BJ (cell line): ENCODE measurements at regions not wholly inside any gene's neighbourhood (a gene's known extent, or its start where the extent isn't known, plus 50 kb on each side); places are given as distances from the start of the nearest gene placed in this dataset.
A peak's percentile ranks its signal among the peaks of the same experiment; 100 is the strongest.

Experiments used
- CTCF ChIA-PET: fragments of 350-600 bp; formaldehyde crosslinking; extraction: SDS; loops from one replicate; lab custom pipeline; 2021; ENCODE audit warnings: antibody characterized with exemption, inconsistent platforms; lab: Yijun Ruan, JAX
- POLR2A ChIA-PET: fragments of 300-600 bp; sonication (Branson Sonifier 250); formaldehyde crosslinking; extraction: SDS; loops from one replicate; lab custom pipeline; 2021; ENCODE audit warnings: antibody characterized with exemption; lab: Charles Lee
- DNase-seq: peaks from one replicate; pipeline ENCODE4 v3.0.0-alpha.2; 2011; ENCODE audit warnings: low read depth
- H3K27me3 ChIP-seq: 2 replicates; pipeline ENCODE4 v1.6.0; 2011; ENCODE audit warnings: low read length; ENCODE audit not compliant: control insufficient read depth, insufficient read depth
- H3K36me3 ChIP-seq: 2 replicates; pipeline ENCODE4 v1.5.1; 2011; ENCODE audit warnings: low read length; ENCODE audit not compliant: control insufficient read depth, insufficient read depth
- H3K4me3 ChIP-seq: 2 replicates; pipeline ENCODE4 v1.5.1; 2011; ENCODE audit warnings: low read depth, mild to moderate bottlenecking, control low read depth, low read length
- CTCF ChIP-seq: IDR thresholded peaks from 2 replicates; pipeline ENCODE4 v1.5.1; 2011; ENCODE audit warnings: low read depth, mild to moderate bottlenecking, control low read depth, inconsistent platforms, low read length, moderate library complexity; ENCODE audit not compliant: insufficient read depth

- no peak for TF ChIP-seq CTCF
- no peaks in the 10 kb centered on the region for H3K36me3 ChIP-seq
- DNase-seq, result no peak
- no peak overlapping the region for H3K4me3 ChIP-seq
- POLR2A ChIA-PET, result no interaction called here
- CTCF ChIA-PET, result interaction anchor here (0.8 to 1.0 kb wide), 2 partner anchors 10 to 11 kb away, joined by 3 to 4 read pairs; no protein-coding TSS in a partner anchor
- H3K27me3 ChIP-seq, result no peaks in the 10 kb centered on the region
These were observed 84.7 kb downstream of the MRPL46 start for GRCh38 chr15:88382482-88382983.

GRCh38 chr15:88378188-88378637 lies 89.0 kb downstream of the MRPL46 start:
- ChIA-PET CTCF (interaction anchor here (0.6 kb wide), 1 partner anchor 384 kb away, joined by 3 read pairs; no protein-coding TSS in a partner anchor), POLR2A (interaction anchor here (0.6 kb wide), 2 partner anchors 26 to 89 kb away, joined by 3 read pairs; partner anchors contain the start of genes MRPL46 and MRPS11)
- Histone ChIP-seq H3K4me3 (no peak overlapping the region), H3K27me3 (no peaks in the 10 kb centered on the region), H3K36me3 (no peaks in the 10 kb centered on the region)
- DNase-seq, result peak; percentile 4
- no peak for TF ChIP-seq CTCF

- Histone ChIP-seq H3K36me3 (no peaks in the 10 kb centered on the region), H3K4me3 (no peak overlapping the region), H3K27me3 (no peaks in the 10 kb centered on the region)
- DNase-seq, result no peak
- ChIA-PET CTCF (no interaction called here), POLR2A (no interaction called here)
- TF ChIP-seq CTCF, result no peak
These were observed 89.7 kb downstream of the MRPL46 start for GRCh38 chr15:88377509-88377908.

GRCh38 chr15:88376574-88377174 lies 90.5 kb downstream of the MRPL46 start:
- H3K36me3 ChIP-seq, result no peaks in the 10 kb centered on the region
- H3K4me3 ChIP-seq, result no peak overlapping the region
- peak; percentile 9 for DNase-seq
- H3K27me3 ChIP-seq, result no peaks in the 10 kb centered on the region
- ChIA-PET CTCF (no interaction called here), POLR2A (no interaction called here)
- no peak for TF ChIP-seq CTCF

- TF ChIP-seq CTCF, result no peak
- peak; percentile 29 for DNase-seq
- Histone ChIP-seq H3K27me3 (no peaks in the 10 kb centered on the region), H3K4me3 (no peak overlapping the region), H3K36me3 (no peaks in the 10 kb centered on the region)
- CTCF ChIA-PET, result no interaction called here
- POLR2A ChIA-PET, result interaction anchor here (0.6 kb wide), 1 partner anchor 56 kb away, joined by 10 read pairs; no protein-coding TSS in a partner anchor
These were observed 91.8 kb downstream of the MRPL46 start for GRCh38 chr15:88375234-88375927.
